Spleen (tissue), 11 donors: ENCODE measurements at regions not wholly inside any gene's neighbourhood (a gene's known extent, or its start where the extent isn't known, plus 50 kb on each side); places are given as distances from the start of the nearest gene placed in this dataset.
"Not testable (repeated sequence)": the region's sequence is repeated elsewhere in the genome, so short reads cannot be mapped to it uniquely, and the experiment has no call there.

ENCODE experiments used
- DNase-seq: peaks from one replicate; pipeline ENCODE4 v3.0.0-alpha.2; 2020
- H3K27ac ChIP-seq, 8 donors: fragments of 200-600 bp; sonication (generic) in 7 of 8; 1 replicate in 4 of 8; 2 replicates in 4 of 8; pipeline versions ENCODE4 v1.5.0 to v1.8.0; 2016 to 2021; ENCODE audit warnings: inconsistent platforms in 4 of 8, mild to moderate bottlenecking in 4 of 8, moderate library complexity in 1 of 8
- H3K27me3 ChIP-seq, 7 donors: fragments of 200-600 bp; sonication (generic) in 6 of 7; replicated peaks in 1 of 7; 1 replicate in 4 of 7; 2 replicates in 3 of 7; pipeline versions ENCODE4 v1.5.0 to v1.8.0; 2016 to 2021; ENCODE audit warnings: inconsistent platforms in 3 of 7, mild to moderate bottlenecking in 1 of 7
- H3K36me3 ChIP-seq, 6 donors: fragments of 200-600 bp; sonication (generic) in 5 of 6; 1 replicate in 4 of 6; 2 replicates in 2 of 6; pipeline versions ENCODE4 v1.5.0 to v1.8.0; 2016 to 2021; ENCODE audit warnings: inconsistent platforms in 2 of 6
- H3K4me1 ChIP-seq, 6 donors: fragments of 200-600 bp; sonication (generic) in 5 of 6; 1 replicate in 3 of 6; 2 replicates in 3 of 6; pipeline versions ENCODE4 v1.5.0 to v1.8.0; 2016 to 2021; ENCODE audit warnings: inconsistent platforms in 3 of 6
- H3K4me3 ChIP-seq, 8 donors: fragments of 200-600 bp; sonication (generic) in 7 of 8; 1 replicate in 4 of 8; 2 replicates in 4 of 8; pipeline versions ENCODE4 v1.5.0 to v1.8.0; 2016 to 2021; ENCODE audit warnings: inconsistent platforms in 4 of 8, mild to moderate bottlenecking in 4 of 8, moderate library complexity in 2 of 8
- H3K9me3 ChIP-seq, 8 donors: fragments of 200-600 bp; sonication (generic) in 7 of 8; 1 replicate in 4 of 8; 2 replicates in 4 of 8; pipeline versions ENCODE4 v1.5.0 to v1.8.0; 2016 to 2021; ENCODE audit warnings: inconsistent platforms in 4 of 8
- CTCF ChIP-seq, 11 experiments: fragments of 200-600 bp in 7 of 11; fragments of 450-650 bp in 4 of 11; sonication (generic) in 4 of 11; IDR thresholded peaks in 8 of 11; conservative IDR thresholded peaks in 3 of 11; 1 replicate in 7 of 11; 2 replicates in 4 of 11; pipeline versions ENCODE4 v1.4.0 to v1.8.0; 2016 to 2021; ENCODE audit warnings: antibody characterized with exemption in 11 of 11, inconsistent platforms in 4 of 11, mild to moderate bottlenecking in 1 of 11
- POLR2A ChIP-seq, 3 donors: fragments of 450-650 bp; IDR thresholded peaks; one replicate each; pipeline ENCODE4 v1.5.1; 2017; ENCODE audit warnings: antibody characterized with exemption in 3 of 3, mild to moderate bottlenecking in 1 of 3
- POLR2AphosphoS5 ChIP-seq, 3 donors: sonication (generic); formaldehyde crosslinking; IDR thresholded peaks; one replicate each; pipeline ENCODE4 v1.5.1; 2017; ENCODE audit warnings: antibody characterized with exemption in 3 of 3
- WGBS, 5 donors: extraction: QIAGEN DNeasy Blood & Tissue Kit in 3 of 5; methylation state at CpG; one replicate each; pipeline versions ENCODE4 v1.1.5 to v1.1.7; 2013 to 2018; 5-methylcytosine and 5-hydroxymethylcytosine counted together
- intact Hi-C: fragments of 100-400 bp; cut with DNase I; formaldehyde crosslinking; loops from one replicate; pipeline ENCODE4 v1.15.0; 2023; ENCODE audit warnings: low total_unique reads
- donor health status: healthy with polysubstance abuse.
- donor health status: DM: no; HTN: no; CAD: no; lungs with moderate emphysema.
- donor health status: DM: no; HTN: no; CAD: no.
- donor health status: Bipolar disorder and iron deficiency.
- donor health status: healthy.
- donor health status: DM: no; HTN: no; CAD: no.
- donor health status: DM: yes; HTN: yes; CAD: no.

GRCh38 chr13:81350056-81350455 lies 1009.1 kb upstream of the SPRY2 start:
- Histone ChIP-seq H3K9me3 (peaks cover 0 to under 1% (median 0%) of the 10 kb centered on the region in 8 donors), H3K27me3 (no peaks in the 10 kb centered on the region), H3K4me1 (no peaks in the 10 kb centered on the region), H3K4me3 (no peak overlapping the region), H3K36me3 (no peaks in the 10 kb centered on the region), H3K27ac (no peak overlapping the region)
- WGBS, 5 donors = 59 to 73% (median 66%) methylated on average over 1 of the region's 1 CpG
- DNase-seq = no peak
- TF ChIP-seq POLR2A (IDR thresholded peaks at IDR 0.05) = no peak
- intact Hi-C loops = no loop called here

GRCh38 chr13:81340118-81341069 lies 999.5 kb upstream of the SPRY2 start:
- DNase-seq, intact Hi-C loops, H3K36me3 ChIP-seq, H3K4me1 ChIP-seq, H3K4me3 ChIP-seq, H3K27me3 ChIP-seq, H3K27ac ChIP-seq: not testable (repeated sequence)
- WGBS, 5 donors = 91 to 96% (median 94%) methylated on average over 22 to 36 of the region's 36 CpGs
- peaks cover 0 to 25% (median 3%) of the 10 kb centered on the region in 8 donors for H3K9me3 ChIP-seq

GRCh38 chr13:81339666-81340065 lies 998.7 kb upstream of the SPRY2 start:
- WGBS, 5 donors = 90 to 95% (median 92%) methylated on average over 14 of the region's 14 CpGs
- H3K27ac ChIP-seq, H3K36me3 ChIP-seq, H3K4me1 ChIP-seq, intact Hi-C loops, H3K4me3 ChIP-seq, H3K27me3 ChIP-seq, DNase-seq: not testable (repeated sequence)
- H3K9me3 ChIP-seq = peaks cover 0 to 27% (median under 1%) of the 10 kb centered on the region in 8 donors

GRCh38 chr13:81334481-81334880 lies 993.6 kb upstream of the SPRY2 start:
- DNase-seq = no peak
- H3K27ac ChIP-seq = no peak overlapping the region
- peaks cover 0 to 21% (median 10%) of the 10 kb centered on the region in 8 donors for H3K9me3 ChIP-seq
- H3K27me3 ChIP-seq = no peaks in the 10 kb centered on the region
- TF ChIP-seq POLR2A (IDR thresholded peaks at IDR 0.05) (no peak), POLR2AphosphoS5 (IDR thresholded peaks at IDR 0.05) (no peak), CTCF (IDR thresholded peaks at IDR 0.05 in 8 of 11, conservative IDR thresholded peaks at IDR 0.05 in 3 of 11) (no peak)
- H3K4me3 ChIP-seq = no peak overlapping the region
- no peaks in the 10 kb centered on the region for H3K4me1 ChIP-seq
- H3K36me3 ChIP-seq = no peaks in the 10 kb centered on the region
- 75 to 86% (median 80%) methylated on average over 4 of the region's 4 CpGs for WGBS, 5 donors
- intact Hi-C loops = no loop called here

- DNase-seq = no peak
- intact Hi-C loops = no loop called here
- TF ChIP-seq POLR2A (IDR thresholded peaks at IDR 0.05) = no peak
- no peak for TF ChIP-seq POLR2AphosphoS5 (IDR thresholded peaks at IDR 0.05)
- no peaks in the 10 kb centered on the region for H3K27me3 ChIP-seq
- H3K4me1 ChIP-seq = no peaks in the 10 kb centered on the region
- peaks cover 0 to 16% (median 10%) of the 10 kb centered on the region in 8 donors for H3K9me3 ChIP-seq
- no peaks in the 10 kb centered on the region for H3K36me3 ChIP-seq
- H3K27ac ChIP-seq = no peak overlapping the region
- no peak overlapping the region for H3K4me3 ChIP-seq
- WGBS, 5 donors = 65 to 81% (median 70%) methylated on average over 1 of the region's 1 CpG
These were observed 986.0 kb upstream of the SPRY2 start for GRCh38 chr13:81326913-81327312.

- intact Hi-C loops = no loop called here
- 82 to 91% (median 87%) methylated on average over 2 of the region's 2 CpGs for WGBS, 5 donors
- H3K27ac ChIP-seq = no peak overlapping the region
- DNase-seq = no peak
- H3K4me1 ChIP-seq = no peaks in the 10 kb centered on the region
- H3K27me3 ChIP-seq = no peaks in the 10 kb centered on the region
- peaks cover 0 to 15% (median 3%) of the 10 kb centered on the region in 8 donors for H3K9me3 ChIP-seq
- H3K36me3 ChIP-seq = no peaks in the 10 kb centered on the region
- no peak overlapping the region for H3K4me3 ChIP-seq
- TF ChIP-seq POLR2A (IDR thresholded peaks at IDR 0.05) (no peak), POLR2AphosphoS5 (IDR thresholded peaks at IDR 0.05) (no peak), CTCF (IDR thresholded peaks at IDR 0.05 in 8 of 11, conservative IDR thresholded peaks at IDR 0.05 in 3 of 11) (no peak)
These were observed 979.6 kb upstream of the SPRY2 start for GRCh38 chr13:81320516-81320915.
